ENCODE measurements at regions not wholly inside any gene's neighbourhood (a gene's known extent, or its start where the extent isn't known, plus 50 kb on each side); places are given as distances from the start of the nearest gene placed in this dataset.

DNA sequence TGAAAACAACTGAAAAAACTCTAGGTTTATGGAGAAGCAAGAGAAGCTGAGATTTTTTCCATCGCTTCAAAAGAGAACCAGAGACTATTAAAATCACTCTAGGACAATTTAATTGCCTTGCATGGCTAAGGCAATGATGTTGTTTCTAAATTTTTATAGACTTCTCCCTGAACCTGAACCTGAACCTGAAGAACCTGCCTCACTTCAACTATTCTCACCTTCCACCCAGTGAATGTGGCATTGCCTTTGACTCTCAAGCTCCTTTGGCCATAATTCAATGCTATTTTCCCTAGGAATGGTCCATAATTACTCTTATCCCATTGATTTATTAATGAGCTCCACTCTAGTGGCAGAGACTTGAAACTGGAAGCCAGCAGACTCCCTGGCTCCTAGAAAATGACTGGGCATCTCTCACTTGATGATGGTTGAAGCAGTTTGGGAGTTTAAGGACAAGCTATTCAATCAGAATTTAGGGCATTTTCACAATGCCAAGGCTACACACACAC, 303.8 kb upstream of the UBE2E3 start:
- DNase-seq (ENCODE audit: low spot score) = no peak
- no peak for TF ChIP-seq CTCF (IDR thresholded peaks at IDR 0.05; ENCODE audit: extremely low read depth, insufficient read depth, missing control alignments)
- in situ Hi-C loops (cut with MboI; ENCODE audit: low pct_unique_long_range_greater_than_20kb, low sequenced_read_pairs, unreplicated experiment) = no loop called here

DNA sequence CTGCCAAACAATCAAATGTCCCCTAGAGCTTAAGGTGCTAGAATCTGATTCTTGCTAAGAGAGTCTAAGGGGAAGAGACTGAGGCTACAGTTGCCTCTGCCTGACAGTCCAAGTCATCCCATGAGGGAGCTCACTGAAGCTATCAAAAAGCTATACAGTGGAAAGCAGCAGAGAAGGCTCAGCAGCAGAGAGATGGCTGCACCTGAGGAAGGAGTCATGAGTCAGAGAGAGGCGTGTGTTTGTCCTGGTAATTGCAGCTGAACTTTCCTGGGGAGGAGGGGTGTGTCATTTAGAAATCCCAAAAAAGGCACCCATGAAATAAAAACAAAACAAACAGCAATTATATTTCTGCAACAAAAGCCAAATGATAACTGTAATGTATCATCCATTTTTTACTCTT, 305.2 kb upstream of the UBE2E3 start:
- in situ Hi-C loops (cut with MboI; ENCODE audit: low pct_unique_long_range_greater_than_20kb, low sequenced_read_pairs, unreplicated experiment) = no loop called here
- no peak for TF ChIP-seq CTCF (IDR thresholded peaks at IDR 0.05; ENCODE audit: extremely low read depth, insufficient read depth, missing control alignments)
- DNase-seq (ENCODE audit: low spot score) = no peak

GRCh38 chr2:180672377-180672776, 308.0 kb upstream of the UBE2E3 start:
- in situ Hi-C loops (cut with MboI; ENCODE audit: low pct_unique_long_range_greater_than_20kb, low sequenced_read_pairs, unreplicated experiment) = no loop called here
- no peak for TF ChIP-seq CTCF (IDR thresholded peaks at IDR 0.05; ENCODE audit: extremely low read depth, insufficient read depth, missing control alignments)
- DNase-seq (ENCODE audit: low spot score) = no peak

DNA sequence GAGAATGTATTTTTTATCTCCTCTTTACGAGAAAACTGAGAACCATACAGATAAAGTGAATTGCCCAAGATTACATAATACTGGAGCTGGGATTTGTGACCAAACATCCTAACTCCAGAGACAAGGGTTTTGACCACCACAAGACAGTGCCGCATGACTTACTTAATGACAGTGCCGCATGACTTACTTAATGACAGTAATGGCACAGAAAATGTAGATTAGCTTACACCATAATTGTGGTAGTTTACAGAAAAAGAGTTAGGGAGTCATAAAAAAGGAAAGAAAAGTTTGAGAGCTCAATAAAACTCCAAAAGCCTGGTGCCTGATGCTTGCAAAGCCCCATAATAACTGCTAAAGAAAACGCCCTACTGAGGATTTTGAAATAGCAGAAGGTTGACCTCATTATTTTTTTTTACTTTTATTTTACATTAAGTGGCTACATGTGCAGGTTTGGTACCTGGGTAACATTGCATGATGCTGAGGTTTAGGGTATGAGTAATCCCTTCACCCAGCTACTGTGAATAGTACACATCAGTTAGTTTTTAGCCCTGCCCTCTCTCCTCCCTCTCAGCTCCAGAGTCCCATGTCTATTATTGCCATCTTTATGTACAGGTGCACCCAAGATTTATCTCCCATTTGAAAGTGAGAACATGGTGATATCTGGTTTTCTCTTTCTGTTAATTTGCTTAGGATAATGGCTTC, 310.0 kb upstream of the UBE2E3 start:
- DNase-seq (ENCODE audit: low spot score) = no peak
- in situ Hi-C loops (cut with MboI; ENCODE audit: low pct_unique_long_range_greater_than_20kb, low sequenced_read_pairs, unreplicated experiment) = no loop called here
- no peak for TF ChIP-seq CTCF (IDR thresholded peaks at IDR 0.05; ENCODE audit: extremely low read depth, insufficient read depth, missing control alignments)

- no peak for TF ChIP-seq CTCF (IDR thresholded peaks at IDR 0.05; ENCODE audit: extremely low read depth, insufficient read depth, missing control alignments)
- no peak for DNase-seq (ENCODE audit: low spot score)
- in situ Hi-C loops (cut with MboI; ENCODE audit: low pct_unique_long_range_greater_than_20kb, low sequenced_read_pairs, unreplicated experiment) = no loop called here
These were observed 311.4 kb upstream of the UBE2E3 start for GRCh38 chr2:180669016-180669415.

- in situ Hi-C loops (cut with MboI; ENCODE audit: low pct_unique_long_range_greater_than_20kb, low sequenced_read_pairs, unreplicated experiment) = no loop called here
- DNase-seq (ENCODE audit: low spot score) = no peak
- no peak for TF ChIP-seq CTCF (IDR thresholded peaks at IDR 0.05; ENCODE audit: extremely low read depth, insufficient read depth, missing control alignments)
These were observed 315.9 kb upstream of the UBE2E3 start for GRCh38 chr2:180664507-180664906.
